Fibroblast of lung (primary cell): ENCODE measurements at regions not wholly inside any gene's neighbourhood (a gene's known extent, or its start where the extent isn't known, plus 50 kb on each side); places are given as distances from the start of the nearest gene placed in this dataset.

ENCODE experiments used
- DNase-seq, 2 donors: peaks; one replicate each; pipeline versions ENCODE4 v3.0.0 to v3.0.0-alpha.2; 2010; ENCODE audit warnings: low read depth in 2 of 2
- H2AFZ ChIP-seq: 2 replicates; pipeline ENCODE4 v1.5.1; 2012; ENCODE audit warnings: low read length, control low read depth, inconsistent platforms
- H3K27ac ChIP-seq: 2 replicates; pipeline ENCODE4 v1.5.1; 2011; ENCODE audit warnings: low read length, control low read depth; ENCODE audit not compliant: insufficient read depth
- H3K27me3 ChIP-seq: 2 replicates; pipeline ENCODE4 v1.5.1; 2011; ENCODE audit warnings: mild to moderate bottlenecking, low read length; ENCODE audit not compliant: control insufficient read depth, insufficient read depth
- H3K36me3 ChIP-seq: 2 replicates; pipeline ENCODE4 v1.5.1; 2011; ENCODE audit warnings: low read length; ENCODE audit not compliant: control insufficient read depth, insufficient read depth
- H3K4me1 ChIP-seq: 2 replicates; pipeline ENCODE4 v1.5.1; 2011; ENCODE audit warnings: low read length; ENCODE audit not compliant: control insufficient read depth, insufficient read depth; ENCODE audit errors: extremely low read depth
- H3K4me2 ChIP-seq: 2 replicates; pipeline ENCODE4 v1.5.1; 2011; ENCODE audit warnings: low read length, control low read depth; ENCODE audit not compliant: insufficient read depth; ENCODE audit errors: extremely low read depth
- H3K4me3 ChIP-seq, 4 experiments: fragments of 200-600 bp in 1 of 4; sonication (generic) in 1 of 4; replicated peaks in 1 of 4; 2 replicates each; pipeline ENCODE4 v1.5.1; 2011 to 2016; ENCODE audit warnings: low read length in 4 of 4, low read depth in 3 of 4, mild to moderate bottlenecking in 3 of 4, control low read depth in 2 of 4, inconsistent platforms in 1 of 4, mixed read lengths in 1 of 4; ENCODE audit not compliant: insufficient read depth in 1 of 4; ENCODE audit errors: control extremely low read depth in 1 of 4
- H3K79me2 ChIP-seq: 2 replicates; pipeline ENCODE4 v1.5.1; 2012; ENCODE audit warnings: mild to moderate bottlenecking, low read length, inconsistent platforms; ENCODE audit not compliant: control insufficient read depth, insufficient read depth
- H3K9ac ChIP-seq: 2 replicates; pipeline ENCODE4 v1.5.1; 2011; ENCODE audit warnings: mild to moderate bottlenecking, low read length, control low read depth; ENCODE audit not compliant: insufficient read depth
- H3K9me3 ChIP-seq: 2 replicates; pipeline ENCODE4 v1.5.1; 2012; ENCODE audit warnings: low read depth, low read length; ENCODE audit not compliant: control insufficient read depth, insufficient read depth
- H4K20me1 ChIP-seq: 2 replicates; pipeline ENCODE4 v1.5.1; 2011; ENCODE audit warnings: low read length; ENCODE audit not compliant: control insufficient read depth, insufficient read depth; ENCODE audit errors: extremely low read depth
- EZH2 ChIP-seq: IDR thresholded peaks from 2 replicates; pipeline ENCODE4 v1.5.1; 2012; ENCODE audit warnings: low read length, control low read depth, mild to moderate bottlenecking; ENCODE audit errors: missing control alignments
- TF ChIP-seq, protein P1 (sequence below), 2 donors: IDR thresholded peaks in 1 of 2; conservative IDR thresholded peaks in 1 of 2; 1 replicate in 1 of 2; 2 replicates in 1 of 2; pipeline ENCODE4 v1.5.1; 2011 to 2012; ENCODE audit warnings: low read length in 2 of 2, control low read depth in 1 of 2, inconsistent platforms in 1 of 2, low read depth in 1 of 2, mild to moderate bottlenecking in 1 of 2

DNA sequence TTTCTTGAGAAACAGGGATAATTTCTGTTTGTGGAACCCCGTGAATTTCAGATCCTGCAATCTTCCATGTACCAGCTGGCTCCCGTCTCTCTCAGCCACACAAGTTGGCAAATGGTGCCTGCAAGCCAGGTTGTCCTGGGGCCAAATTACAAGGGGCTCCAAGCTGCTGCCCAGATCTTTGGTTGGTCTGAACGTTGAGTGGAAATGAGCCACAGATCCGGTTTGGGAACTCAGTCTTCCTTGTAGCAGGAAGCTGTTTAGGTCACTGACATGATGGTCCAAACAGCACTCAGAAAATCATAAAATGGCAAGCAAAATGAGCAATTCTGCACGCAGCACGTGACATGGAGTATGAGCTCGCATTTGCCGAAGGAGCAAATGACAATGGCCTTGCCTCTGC, 1496.4 kb downstream of the TBC1D22A start:
- no peak overlapping the region for H2AFZ ChIP-seq
- DNase-seq, result no peak
- H3K9me3 ChIP-seq, result peaks cover 2% of the 10 kb centered on the region
- no peaks in the 10 kb centered on the region for H3K79me2 ChIP-seq
- TF ChIP-seq EZH2, result no peak
- TF ChIP-seq, protein P1, sequence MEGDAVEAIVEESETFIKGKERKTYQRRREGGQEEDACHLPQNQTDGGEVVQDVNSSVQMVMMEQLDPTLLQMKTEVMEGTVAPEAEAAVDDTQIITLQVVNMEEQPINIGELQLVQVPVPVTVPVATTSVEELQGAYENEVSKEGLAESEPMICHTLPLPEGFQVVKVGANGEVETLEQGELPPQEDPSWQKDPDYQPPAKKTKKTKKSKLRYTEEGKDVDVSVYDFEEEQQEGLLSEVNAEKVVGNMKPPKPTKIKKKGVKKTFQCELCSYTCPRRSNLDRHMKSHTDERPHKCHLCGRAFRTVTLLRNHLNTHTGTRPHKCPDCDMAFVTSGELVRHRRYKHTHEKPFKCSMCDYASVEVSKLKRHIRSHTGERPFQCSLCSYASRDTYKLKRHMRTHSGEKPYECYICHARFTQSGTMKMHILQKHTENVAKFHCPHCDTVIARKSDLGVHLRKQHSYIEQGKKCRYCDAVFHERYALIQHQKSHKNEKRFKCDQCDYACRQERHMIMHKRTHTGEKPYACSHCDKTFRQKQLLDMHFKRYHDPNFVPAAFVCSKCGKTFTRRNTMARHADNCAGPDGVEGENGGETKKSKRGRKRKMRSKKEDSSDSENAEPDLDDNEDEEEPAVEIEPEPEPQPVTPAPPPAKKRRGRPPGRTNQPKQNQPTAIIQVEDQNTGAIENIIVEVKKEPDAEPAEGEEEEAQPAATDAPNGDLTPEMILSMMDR (conservative IDR thresholded peaks at IDR 0.05 in 1 of 2, IDR thresholded peaks at IDR 0.05 in 1 of 2; ENCODE audit: low read depth in 1 of 2, low read length in 2 of 2), result no peak
- no peak overlapping the region for H3K4me2 ChIP-seq
- no peaks in the 10 kb centered on the region for H3K36me3 ChIP-seq
- H4K20me1 ChIP-seq, result no peaks in the 10 kb centered on the region
- no peaks in the 10 kb centered on the region for H3K27me3 ChIP-seq
- H3K4me3 ChIP-seq, result no peak overlapping the region
- H3K4me1 ChIP-seq, result no peaks in the 10 kb centered on the region
- no peak overlapping the region for H3K27ac ChIP-seq
- no peak overlapping the region for H3K9ac ChIP-seq

DNA sequence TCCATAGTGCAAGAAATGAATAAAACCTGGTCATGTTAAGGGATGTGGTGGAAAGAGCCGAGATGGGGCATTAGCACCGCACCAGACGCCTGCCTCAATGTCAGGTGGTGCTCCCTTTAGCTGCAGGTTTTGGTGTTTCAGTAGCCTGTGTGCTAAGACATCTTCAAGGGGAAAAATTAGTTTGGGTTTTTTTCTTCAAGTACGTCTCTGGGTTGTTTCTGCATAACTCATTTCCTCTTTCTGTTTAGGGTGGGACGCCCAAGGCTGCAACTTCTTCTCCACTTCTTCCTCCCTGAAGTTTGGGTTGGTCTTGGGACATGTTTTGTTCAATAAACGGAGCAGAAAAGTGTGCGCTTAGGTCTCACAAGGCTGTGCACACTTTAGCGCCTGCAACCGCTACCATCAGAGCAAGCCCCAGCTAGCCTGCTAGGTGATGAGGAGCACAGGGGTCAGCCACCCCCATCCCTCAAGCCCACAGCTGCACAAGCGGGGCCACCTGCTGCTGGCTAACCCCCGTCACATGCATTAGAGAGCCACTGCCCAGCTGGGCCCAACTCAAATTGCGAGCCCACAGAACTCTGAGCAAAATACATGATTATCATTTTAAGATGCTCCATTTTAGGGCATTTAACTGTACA, 1495.7 kb downstream of the TBC1D22A start:
- no peaks in the 10 kb centered on the region for H3K79me2 ChIP-seq
- H3K9me3 ChIP-seq, result peaks cover 2% of the 10 kb centered on the region
- H3K4me2 ChIP-seq, result no peak overlapping the region
- H3K4me3 ChIP-seq, result no peak overlapping the region
- no peak overlapping the region for H3K27ac ChIP-seq
- H4K20me1 ChIP-seq, result no peaks in the 10 kb centered on the region
- DNase-seq, result no peak
- no peaks in the 10 kb centered on the region for H3K36me3 ChIP-seq
- no peak overlapping the region for H3K9ac ChIP-seq
- no peaks in the 10 kb centered on the region for H3K27me3 ChIP-seq
- H3K4me1 ChIP-seq, result no peaks in the 10 kb centered on the region
- no peak overlapping the region for H2AFZ ChIP-seq
- TF ChIP-seq, protein P1 (conservative IDR thresholded peaks at IDR 0.05 in 1 of 2, IDR thresholded peaks at IDR 0.05 in 1 of 2; ENCODE audit: low read depth in 1 of 2, low read length in 2 of 2), result no peak
- TF ChIP-seq EZH2, result no peak

- no peaks in the 10 kb centered on the region for H4K20me1 ChIP-seq
- no peak overlapping the region for H3K4me3 ChIP-seq
- H2AFZ ChIP-seq, result no peak overlapping the region
- no peaks in the 10 kb centered on the region for H3K27me3 ChIP-seq
- no peaks in the 10 kb centered on the region for H3K79me2 ChIP-seq
- no peak for DNase-seq
- H3K4me2 ChIP-seq, result no peak overlapping the region
- H3K4me1 ChIP-seq, result no peaks in the 10 kb centered on the region
- TF ChIP-seq EZH2, result no peak
- TF ChIP-seq, protein P1 (conservative IDR thresholded peaks at IDR 0.05 in 1 of 2, IDR thresholded peaks at IDR 0.05 in 1 of 2; ENCODE audit: low read depth in 1 of 2, low read length in 2 of 2), result no peak
- H3K27ac ChIP-seq, result no peak overlapping the region
- H3K9me3 ChIP-seq, result peaks cover 2% of the 10 kb centered on the region
- H3K9ac ChIP-seq, result no peak overlapping the region
- H3K36me3 ChIP-seq, result no peaks in the 10 kb centered on the region
Measured at GRCh38 chr22:48257685-48258055, 1495.2 kb downstream of the TBC1D22A start.
